ENCODE measurements at regions not wholly inside any gene's neighbourhood (a gene's known extent, or its start where the extent isn't known, plus 50 kb on each side); places are given as distances from the start of the nearest gene placed in this dataset.

- Histone ChIP-seq H3K9me3 (ENCODE audit: control insufficient read depth, low read length) (no peaks in the 10 kb centered on the region), H3K4me3 (ENCODE audit: low read length) (no peak overlapping the region), H3K27me3 (ENCODE audit: control insufficient read depth, insufficient read depth, low read length) (no peaks in the 10 kb centered on the region), H3K4me1 (ENCODE audit: control insufficient read depth, insufficient read depth, low read length) (peaks cover 10% of the 10 kb centered on the region), H3K36me3 (ENCODE audit: control insufficient read depth, insufficient read depth, low read length) (no peaks in the 10 kb centered on the region), H3K9ac (ENCODE audit: low read length) (no peak overlapping the region)
Observed at GRCh38 chr19:16000024-16000663, 51.3 kb downstream of the OR10H4 start.

DNA sequence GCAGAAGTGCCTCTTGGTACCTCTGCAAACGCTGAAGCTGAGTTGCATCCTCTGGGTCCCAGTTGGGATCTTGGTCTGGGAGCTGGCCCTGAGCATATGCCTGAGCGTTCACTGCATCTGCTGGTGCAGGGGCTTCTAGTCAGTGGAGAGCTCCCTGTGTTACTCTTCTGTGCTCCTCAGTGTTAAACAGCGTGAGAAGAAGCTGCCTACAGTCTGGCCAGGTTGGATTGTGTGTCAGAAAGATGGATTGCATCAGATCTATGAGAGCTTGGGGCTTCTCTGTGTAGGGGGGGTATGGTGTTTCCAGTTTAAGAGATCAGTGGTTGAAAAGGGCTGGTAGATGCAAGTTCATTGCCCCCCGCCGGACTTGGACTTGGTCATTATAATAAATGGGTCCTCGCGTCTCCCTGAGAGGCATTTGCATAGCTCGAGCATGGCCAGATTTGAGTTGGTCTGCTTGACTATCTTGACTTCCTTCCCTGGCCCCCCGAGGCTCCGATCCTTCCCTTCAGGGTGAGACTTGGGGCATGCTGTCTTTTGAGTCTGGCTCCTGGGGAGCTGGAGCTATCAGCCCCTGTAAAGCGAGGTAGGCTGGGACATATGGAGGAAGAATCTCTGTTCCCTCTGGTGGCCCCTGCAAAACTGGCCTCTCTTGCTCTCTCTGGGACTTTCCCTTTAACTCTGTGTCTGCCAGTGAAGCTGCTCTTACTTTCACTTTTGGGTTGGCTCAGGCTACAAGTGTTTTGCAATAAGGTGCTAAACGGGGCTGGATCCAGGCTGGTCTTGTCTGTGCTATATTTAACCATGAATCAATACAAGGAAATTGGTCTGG is 52.9 kb downstream of the OR10H4 start:
- Histone ChIP-seq H3K27me3 (ENCODE audit: control insufficient read depth, insufficient read depth, low read length) (no peaks in the 10 kb centered on the region), H3K4me3 (ENCODE audit: low read length) (peak overlapping the region; percentile 1), H3K9ac (ENCODE audit: low read length) (peak overlapping the region; percentile 3), H3K4me1 (ENCODE audit: control insufficient read depth, insufficient read depth, low read length) (peaks cover 10% of the 10 kb centered on the region), H3K36me3 (ENCODE audit: control insufficient read depth, insufficient read depth, low read length) (no peaks in the 10 kb centered on the region), H3K9me3 (ENCODE audit: control insufficient read depth, low read length) (no peaks in the 10 kb centered on the region)

GRCh38 chr19:16002406-16003384 is 53.9 kb downstream of the OR10H4 start:
- H3K9me3 ChIP-seq (ENCODE audit: control insufficient read depth, low read length): no peaks in the 10 kb centered on the region

GRCh38 chr19:16003391-16003790 is 54.6 kb downstream of the OR10H4 start:
- no peaks in the 10 kb centered on the region for H3K27me3 ChIP-seq (ENCODE audit: control insufficient read depth, insufficient read depth, low read length)
- H3K4me1 ChIP-seq (ENCODE audit: control insufficient read depth, insufficient read depth, low read length): peaks cover 10% of the 10 kb centered on the region
- no peaks in the 10 kb centered on the region for H3K36me3 ChIP-seq (ENCODE audit: control insufficient read depth, insufficient read depth, low read length)
- no peak overlapping the region for H3K9ac ChIP-seq (ENCODE audit: low read length)
- H3K4me3 ChIP-seq (ENCODE audit: low read length): no peak overlapping the region
- H3K9me3 ChIP-seq (ENCODE audit: control insufficient read depth, low read length): no peaks in the 10 kb centered on the region

More at GRCh38 chr19:16002406-16003384, 53.9 kb downstream of the OR10H4 start:
- Histone ChIP-seq H3K4me3 (ENCODE audit: low read length) (peak overlapping the region; percentile 1), H3K36me3 (ENCODE audit: control insufficient read depth, insufficient read depth, low read length) (no peaks in the 10 kb centered on the region), H3K27me3 (ENCODE audit: control insufficient read depth, insufficient read depth, low read length) (no peaks in the 10 kb centered on the region), H3K4me1 (ENCODE audit: control insufficient read depth, insufficient read depth, low read length) (peaks cover 10% of the 10 kb centered on the region), H3K9ac (ENCODE audit: low read length) (peak overlapping the region; percentile 3)

- Histone ChIP-seq H3K27me3 (ENCODE audit: control insufficient read depth, insufficient read depth, low read length) (no peaks in the 10 kb centered on the region), H3K4me3 (ENCODE audit: low read length) (no peak overlapping the region), H3K36me3 (ENCODE audit: control insufficient read depth, insufficient read depth, low read length) (no peaks in the 10 kb centered on the region), H3K4me1 (ENCODE audit: control insufficient read depth, insufficient read depth, low read length) (peaks cover 9% of the 10 kb centered on the region), H3K9me3 (ENCODE audit: control insufficient read depth, low read length) (no peaks in the 10 kb centered on the region), H3K9ac (ENCODE audit: low read length) (no peak overlapping the region)
Observed at GRCh38 chr19:16005925-16006324, 57.1 kb downstream of the OR10H4 start.

GRCh38 chr19:16012552-16012951 is 63.7 kb upstream of the TPM4 start:
- no peak overlapping the region for H3K9ac ChIP-seq (ENCODE audit: low read length)
- no peaks in the 10 kb centered on the region for H3K27me3 ChIP-seq (ENCODE audit: control insufficient read depth, insufficient read depth, low read length)
- no peaks in the 10 kb centered on the region for H3K9me3 ChIP-seq (ENCODE audit: control insufficient read depth, low read length)
- no peak overlapping the region for H3K4me3 ChIP-seq (ENCODE audit: low read length)
- no peaks in the 10 kb centered on the region for H3K36me3 ChIP-seq (ENCODE audit: control insufficient read depth, insufficient read depth, low read length)
- no peaks in the 10 kb centered on the region for H3K4me1 ChIP-seq (ENCODE audit: control insufficient read depth, insufficient read depth, low read length)

GRCh38 chr19:16013181-16013850 is 63.0 kb upstream of the TPM4 start:
- no peak overlapping the region for H3K4me3 ChIP-seq (ENCODE audit: low read length)
- H3K36me3 ChIP-seq (ENCODE audit: control insufficient read depth, insufficient read depth, low read length): no peaks in the 10 kb centered on the region
- H3K9ac ChIP-seq (ENCODE audit: low read length): no peak overlapping the region
- H3K27me3 ChIP-seq (ENCODE audit: control insufficient read depth, insufficient read depth, low read length): no peaks in the 10 kb centered on the region
- no peaks in the 10 kb centered on the region for H3K9me3 ChIP-seq (ENCODE audit: control insufficient read depth, low read length)
- no peaks in the 10 kb centered on the region for H3K4me1 ChIP-seq (ENCODE audit: control insufficient read depth, insufficient read depth, low read length)

DNA sequence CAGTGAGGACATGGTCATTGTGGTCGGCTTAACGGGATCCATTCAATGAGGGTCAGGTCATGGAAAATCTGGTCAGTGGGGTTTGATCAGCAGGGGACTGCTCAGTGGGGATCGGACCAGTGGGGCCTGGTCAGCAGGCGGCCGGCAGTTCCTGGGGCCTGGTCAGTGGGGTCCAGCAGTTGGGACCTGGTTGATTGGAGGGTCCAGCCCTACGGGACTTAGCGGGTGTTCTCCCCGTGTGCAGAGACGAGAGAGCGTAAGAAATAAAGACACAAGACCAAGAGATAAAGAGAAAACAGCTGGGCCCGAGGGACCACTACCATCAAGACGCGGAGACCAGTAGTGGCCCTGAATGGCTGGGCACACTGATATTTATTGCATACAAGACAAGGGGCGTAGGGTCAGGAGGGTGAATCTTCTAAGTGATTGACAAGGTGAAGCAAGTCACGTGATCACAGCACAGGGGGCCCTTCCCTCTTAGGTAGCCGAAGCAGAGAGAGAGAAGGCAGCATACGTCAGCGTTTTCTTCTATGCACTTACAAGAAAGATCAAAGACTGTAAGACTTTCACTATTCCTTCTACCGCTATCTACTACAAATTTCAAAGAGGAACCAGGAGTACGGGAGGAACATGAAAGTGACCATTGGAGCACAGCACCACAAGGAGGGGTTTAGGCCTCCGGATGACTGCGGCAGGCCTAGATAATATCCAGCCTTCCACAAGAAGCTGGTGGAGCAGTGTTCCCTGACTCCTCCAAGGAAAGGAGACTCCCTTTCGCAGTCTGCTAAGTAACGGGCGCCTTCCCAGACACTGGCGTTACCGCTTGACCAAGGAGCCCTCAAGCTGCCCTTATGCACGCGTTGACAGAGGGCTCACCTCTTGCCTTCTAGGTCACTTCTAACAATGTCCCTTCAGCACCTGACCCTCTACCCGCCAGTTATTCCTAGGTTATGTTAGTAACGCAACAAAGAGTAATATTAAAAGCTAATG is 62.1 kb upstream of the TPM4 start:
- Histone ChIP-seq H3K4me3 (ENCODE audit: low read length) (no peak overlapping the region), H3K9me3 (ENCODE audit: control insufficient read depth, low read length) (no peaks in the 10 kb centered on the region), H3K4me1 (ENCODE audit: control insufficient read depth, insufficient read depth, low read length) (no peaks in the 10 kb centered on the region), H3K9ac (ENCODE audit: low read length) (no peak overlapping the region), H3K27me3 (ENCODE audit: control insufficient read depth, insufficient read depth, low read length) (no peaks in the 10 kb centered on the region), H3K36me3 (ENCODE audit: control insufficient read depth, insufficient read depth, low read length) (no peaks in the 10 kb centered on the region)

GRCh38 chr19:16014923-16015804 is 61.1 kb upstream of the TPM4 start:
- Histone ChIP-seq H3K36me3 (ENCODE audit: control insufficient read depth, insufficient read depth, low read length) (no peaks in the 10 kb centered on the region), H3K4me1 (ENCODE audit: control insufficient read depth, insufficient read depth, low read length) (no peaks in the 10 kb centered on the region), H3K27me3 (ENCODE audit: control insufficient read depth, insufficient read depth, low read length) (no peaks in the 10 kb centered on the region), H3K9me3 (ENCODE audit: control insufficient read depth, low read length) (no peaks in the 10 kb centered on the region), H3K4me3 (ENCODE audit: low read length) (no peak overlapping the region), H3K9ac (ENCODE audit: low read length) (no peak overlapping the region)

DNA sequence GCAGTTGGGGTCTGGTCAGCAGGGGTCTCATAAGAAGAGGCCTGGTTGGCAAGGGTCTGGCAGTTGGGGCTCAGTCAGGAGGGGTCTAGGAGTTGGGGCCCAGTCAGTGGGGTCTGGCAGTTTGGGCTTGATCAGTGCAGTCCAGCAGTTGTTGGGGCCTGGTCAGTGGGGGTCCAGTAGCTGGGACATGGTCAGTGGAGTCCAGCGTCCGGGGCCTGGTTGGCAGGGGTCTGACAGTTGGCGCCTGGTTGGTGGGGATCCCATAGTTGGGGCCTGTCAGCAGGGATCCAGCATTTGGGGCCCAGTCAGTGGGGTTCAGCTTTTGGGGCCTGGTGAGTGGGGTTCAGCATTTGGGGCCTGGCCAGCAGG is 60.5 kb upstream of the TPM4 start:
- Histone ChIP-seq H3K4me1 (ENCODE audit: control insufficient read depth, insufficient read depth, low read length) (no peaks in the 10 kb centered on the region), H3K9ac (ENCODE audit: low read length) (no peak overlapping the region), H3K36me3 (ENCODE audit: control insufficient read depth, insufficient read depth, low read length) (no peaks in the 10 kb centered on the region), H3K4me3 (ENCODE audit: low read length) (no peak overlapping the region), H3K9me3 (ENCODE audit: control insufficient read depth, low read length) (no peaks in the 10 kb centered on the region), H3K27me3 (ENCODE audit: control insufficient read depth, insufficient read depth, low read length) (no peaks in the 10 kb centered on the region)
